Type B pancreatic cell (in vitro differentiated cells): ENCODE measurements at regions not wholly inside any gene's neighbourhood (a gene's known extent, or its start where the extent isn't known, plus 50 kb on each side); places are given as distances from the start of the nearest gene placed in this dataset.

ENCODE experiments used
- DNase-seq: peaks from one replicate; pipeline ENCODE4 v3.0.0; 2021; ENCODE audit warnings: mixed read lengths; ENCODE audit not compliant: unreplicated experiment; ENCODE audit errors: extremely low spot score
- H3K27ac Mint-ChIP-seq: 2 replicates; pipeline ENCODE4 v1.8.0; 2021; ENCODE audit warnings: mild to moderate bottlenecking, mixed read lengths
- H3K27me3 Mint-ChIP-seq: 2 replicates; pipeline ENCODE4 v1.8.0; 2021; ENCODE audit warnings: mixed read lengths
- H3K36me3 Mint-ChIP-seq: 2 replicates; pipeline ENCODE4 v1.8.0; 2021; ENCODE audit warnings: mixed read lengths
- H3K4me1 Mint-ChIP-seq: one replicate; pipeline ENCODE4 v1.8.0; 2021; ENCODE audit warnings: mixed read lengths; ENCODE audit not compliant: unreplicated experiment
- H3K4me3 Mint-ChIP-seq: 2 replicates; pipeline ENCODE4 v1.8.0; 2021; ENCODE audit warnings: mild to moderate bottlenecking, mixed read lengths
- H3K9me3 Mint-ChIP-seq: 2 replicates; pipeline ENCODE4 v1.8.0; 2021; ENCODE audit warnings: mixed read lengths
- TF ChIP-seq, protein P1 (sequence below): fragments of 200-600 bp; sonication (generic); conservative IDR thresholded peaks from 2 replicates; pipeline ENCODE4 v1.5.0; 2021; ENCODE audit warnings: antibody characterized with exemption, mild to moderate bottlenecking

DNA sequence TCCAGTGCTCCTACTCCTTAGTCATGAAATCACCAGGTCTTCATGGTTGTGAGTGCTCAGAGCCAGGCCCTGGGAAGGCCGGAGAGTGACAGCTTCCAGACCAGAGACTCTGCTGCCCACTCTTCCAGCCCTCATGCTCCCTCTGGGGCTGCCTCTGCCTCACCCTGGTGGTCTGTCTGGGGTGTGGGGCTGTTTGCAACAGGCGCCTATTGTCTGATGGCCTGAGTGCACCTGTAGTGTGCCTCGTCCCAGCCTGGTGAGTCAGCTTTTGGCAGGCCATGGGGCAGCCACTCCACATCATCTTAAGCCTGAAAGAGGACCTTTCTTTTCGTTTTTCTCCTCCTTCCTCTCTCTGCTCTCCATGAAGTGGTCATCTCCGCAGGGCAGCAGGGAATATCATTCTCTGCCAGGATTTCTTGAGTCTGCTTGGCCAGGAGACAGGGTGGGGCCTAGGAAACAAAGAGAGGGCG is 173.8 kb downstream of the VEGFA start:
- Mint-ChIP-seq H3K27ac (no peak overlapping the region), H3K27me3 (peaks cover 2% of the 10 kb centered on the region), H3K4me1 (peaks cover 7% of the 10 kb centered on the region), H3K36me3 (no peaks in the 10 kb centered on the region), H3K4me3 (no peak overlapping the region), H3K9me3 (peaks cover 8% of the 10 kb centered on the region)
- DNase-seq = peak; percentile 47
- TF ChIP-seq, protein P1, sequence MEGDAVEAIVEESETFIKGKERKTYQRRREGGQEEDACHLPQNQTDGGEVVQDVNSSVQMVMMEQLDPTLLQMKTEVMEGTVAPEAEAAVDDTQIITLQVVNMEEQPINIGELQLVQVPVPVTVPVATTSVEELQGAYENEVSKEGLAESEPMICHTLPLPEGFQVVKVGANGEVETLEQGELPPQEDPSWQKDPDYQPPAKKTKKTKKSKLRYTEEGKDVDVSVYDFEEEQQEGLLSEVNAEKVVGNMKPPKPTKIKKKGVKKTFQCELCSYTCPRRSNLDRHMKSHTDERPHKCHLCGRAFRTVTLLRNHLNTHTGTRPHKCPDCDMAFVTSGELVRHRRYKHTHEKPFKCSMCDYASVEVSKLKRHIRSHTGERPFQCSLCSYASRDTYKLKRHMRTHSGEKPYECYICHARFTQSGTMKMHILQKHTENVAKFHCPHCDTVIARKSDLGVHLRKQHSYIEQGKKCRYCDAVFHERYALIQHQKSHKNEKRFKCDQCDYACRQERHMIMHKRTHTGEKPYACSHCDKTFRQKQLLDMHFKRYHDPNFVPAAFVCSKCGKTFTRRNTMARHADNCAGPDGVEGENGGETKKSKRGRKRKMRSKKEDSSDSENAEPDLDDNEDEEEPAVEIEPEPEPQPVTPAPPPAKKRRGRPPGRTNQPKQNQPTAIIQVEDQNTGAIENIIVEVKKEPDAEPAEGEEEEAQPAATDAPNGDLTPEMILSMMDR = no peak

DNA sequence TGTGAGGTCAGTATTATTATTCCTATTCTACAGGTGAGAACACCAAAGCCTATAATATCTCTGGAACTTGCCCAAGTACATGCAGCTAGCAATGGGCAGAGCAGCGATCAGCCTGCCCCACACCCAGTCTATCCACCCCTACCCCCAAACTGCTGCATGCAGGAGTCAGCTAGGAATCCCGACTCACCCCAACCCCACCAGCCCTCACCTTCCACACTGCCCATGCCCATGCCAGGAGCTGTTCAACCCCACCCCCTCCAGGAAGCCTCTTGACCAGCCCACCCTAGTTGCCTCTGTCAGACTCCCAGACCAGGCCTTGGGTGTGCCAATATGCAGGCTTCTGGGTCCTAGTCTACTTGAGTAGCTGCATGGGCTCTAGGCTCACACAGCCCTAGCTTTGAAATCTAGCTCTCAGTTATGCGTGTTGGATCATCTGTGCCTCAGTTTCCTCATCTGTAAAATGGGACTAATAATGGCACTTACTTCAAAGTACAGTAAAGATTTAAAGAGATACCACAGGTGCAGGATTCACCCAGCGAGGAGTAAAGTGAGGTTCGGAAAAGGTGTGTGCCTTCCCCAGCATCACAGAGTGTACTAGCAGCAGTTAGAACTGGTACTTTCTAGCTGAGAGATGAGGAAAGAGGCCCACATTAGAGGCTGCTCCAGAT is 173.2 kb downstream of the VEGFA start:
- TF ChIP-seq, protein P1 = no peak
- H3K9me3 Mint-ChIP-seq = peaks cover 8% of the 10 kb centered on the region
- no peak overlapping the region for H3K27ac Mint-ChIP-seq
- peaks cover 4% of the 10 kb centered on the region for H3K27me3 Mint-ChIP-seq
- H3K4me1 Mint-ChIP-seq = peaks cover 9% of the 10 kb centered on the region
- H3K4me3 Mint-ChIP-seq = no peak overlapping the region
- no peaks in the 10 kb centered on the region for H3K36me3 Mint-ChIP-seq
- peak; percentile 36 for DNase-seq

DNA sequence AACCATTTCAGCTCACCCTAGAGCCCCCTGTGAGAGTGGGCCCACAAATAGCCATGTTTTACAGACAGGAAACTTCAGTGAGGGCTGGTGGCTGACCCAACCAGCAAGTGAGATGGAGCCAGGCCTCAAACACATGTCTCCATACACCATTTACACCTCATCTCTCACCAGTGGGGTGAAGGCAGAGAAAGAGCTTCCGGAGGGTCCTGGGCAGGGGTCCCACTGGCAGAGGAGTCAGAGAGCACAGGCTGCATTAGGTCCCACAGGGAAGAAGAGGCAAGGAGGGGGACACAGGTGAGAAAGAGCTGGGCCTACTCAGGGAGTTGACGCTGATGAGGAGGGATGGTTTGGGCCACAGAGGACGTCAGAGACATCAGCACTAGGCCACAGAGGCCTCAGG is 172.6 kb downstream of the VEGFA start:
- Mint-ChIP-seq H3K4me1 (peaks cover 12% of the 10 kb centered on the region), H3K27me3 (peaks cover 7% of the 10 kb centered on the region), H3K9me3 (peaks cover 8% of the 10 kb centered on the region), H3K36me3 (no peaks in the 10 kb centered on the region), H3K4me3 (no peak overlapping the region), H3K27ac (no peak overlapping the region)
- DNase-seq = peak; percentile 60
- TF ChIP-seq, protein P1 = no peak

DNA sequence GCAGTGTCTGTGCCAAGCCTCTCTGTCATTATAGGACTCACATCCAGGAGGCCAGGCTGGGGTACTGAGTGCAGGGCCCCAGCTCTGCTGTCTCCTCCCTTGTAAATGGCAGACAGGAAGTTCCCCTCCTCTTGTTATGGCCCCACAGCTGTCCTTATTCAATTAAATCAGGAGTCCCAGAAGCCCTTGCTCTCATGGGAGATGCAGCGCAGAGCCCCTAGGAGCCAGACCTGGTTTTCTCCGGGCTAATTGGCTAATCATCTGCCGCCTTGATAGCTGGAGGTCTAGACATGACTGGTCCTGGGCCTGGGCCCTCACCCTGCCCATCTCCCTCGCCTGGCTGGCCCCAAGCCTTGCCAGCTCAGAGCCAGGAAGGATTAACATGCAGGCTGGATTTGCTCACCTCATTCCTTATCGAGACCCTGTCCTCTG is 172.0 kb downstream of the VEGFA start:
- Mint-ChIP-seq H3K27me3 (peaks cover 7% of the 10 kb centered on the region), H3K4me1 (peaks cover 12% of the 10 kb centered on the region), H3K4me3 (no peak overlapping the region), H3K9me3 (peaks cover 8% of the 10 kb centered on the region), H3K27ac (no peak overlapping the region), H3K36me3 (no peaks in the 10 kb centered on the region)
- peak; percentile 63 for DNase-seq
- TF ChIP-seq, protein P1 = no peak

DNA sequence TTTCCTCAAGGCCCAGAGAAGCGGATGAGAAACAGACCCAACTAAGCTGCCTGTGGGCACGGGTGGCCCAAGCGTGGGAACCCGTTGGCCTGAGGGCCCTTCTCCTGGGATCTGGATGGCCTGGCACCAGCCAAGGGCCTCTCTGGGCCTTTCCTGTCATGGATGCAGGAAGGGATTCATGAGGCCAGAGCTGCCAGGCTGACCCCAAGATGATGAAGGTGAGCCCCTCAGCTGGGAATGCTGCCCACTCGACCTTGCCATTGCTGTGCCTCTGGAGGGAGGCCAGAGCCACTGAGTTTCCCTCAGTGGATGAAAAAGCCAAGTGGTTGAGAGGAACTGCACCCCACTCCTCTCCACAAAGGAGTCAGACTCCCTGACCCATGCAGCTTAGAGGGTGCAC is 171.2 kb downstream of the VEGFA start:
- Mint-ChIP-seq H3K4me3 (no peak overlapping the region), H3K4me1 (peaks cover 17% of the 10 kb centered on the region), H3K36me3 (no peaks in the 10 kb centered on the region), H3K27me3 (peaks cover 7% of the 10 kb centered on the region), H3K27ac (no peak overlapping the region), H3K9me3 (no peaks in the 10 kb centered on the region)
- peak; percentile 47 for DNase-seq
- TF ChIP-seq, protein P1 = no peak
